ENCODE measurements at regions not wholly inside any gene's neighbourhood (a gene's known extent, or its start where the extent isn't known, plus 50 kb on each side); places are given as distances from the start of the nearest gene placed in this dataset.
A peak's percentile ranks its signal among the peaks of the same experiment; 100 is the strongest.

DNA sequence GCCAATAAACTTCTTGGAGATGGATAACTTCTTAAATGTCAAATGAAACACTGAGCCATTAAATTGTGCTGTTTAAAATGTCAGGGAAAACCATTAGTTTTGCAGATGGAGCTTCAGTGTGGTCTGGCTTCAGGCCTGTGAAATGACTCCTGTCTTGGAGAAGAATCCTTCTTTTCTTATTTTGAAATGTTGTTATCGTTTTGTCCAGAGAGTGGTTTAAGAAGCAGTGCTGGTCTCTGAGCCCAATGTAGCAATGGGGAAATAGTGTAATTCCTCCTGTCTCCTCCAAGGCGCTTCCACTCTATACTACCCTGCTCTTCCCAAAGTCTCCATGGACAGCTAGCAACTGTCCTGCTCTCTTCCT lies 177.6 kb downstream of the REEP3 start:
- no peak for FAIRE-seq
- Histone ChIP-seq H3K4me3 (ENCODE audit: low read depth, low read length) (no peak overlapping the region), H3K27me3 (ENCODE audit: control insufficient read depth, insufficient read depth, low read length) (no peaks in the 10 kb centered on the region), H3K36me3 (ENCODE audit: control insufficient read depth, insufficient read depth, low read length) (no peaks in the 10 kb centered on the region)
- DNase-seq (ENCODE audit: low read depth): no peak
- TF ChIP-seq, protein P1, sequence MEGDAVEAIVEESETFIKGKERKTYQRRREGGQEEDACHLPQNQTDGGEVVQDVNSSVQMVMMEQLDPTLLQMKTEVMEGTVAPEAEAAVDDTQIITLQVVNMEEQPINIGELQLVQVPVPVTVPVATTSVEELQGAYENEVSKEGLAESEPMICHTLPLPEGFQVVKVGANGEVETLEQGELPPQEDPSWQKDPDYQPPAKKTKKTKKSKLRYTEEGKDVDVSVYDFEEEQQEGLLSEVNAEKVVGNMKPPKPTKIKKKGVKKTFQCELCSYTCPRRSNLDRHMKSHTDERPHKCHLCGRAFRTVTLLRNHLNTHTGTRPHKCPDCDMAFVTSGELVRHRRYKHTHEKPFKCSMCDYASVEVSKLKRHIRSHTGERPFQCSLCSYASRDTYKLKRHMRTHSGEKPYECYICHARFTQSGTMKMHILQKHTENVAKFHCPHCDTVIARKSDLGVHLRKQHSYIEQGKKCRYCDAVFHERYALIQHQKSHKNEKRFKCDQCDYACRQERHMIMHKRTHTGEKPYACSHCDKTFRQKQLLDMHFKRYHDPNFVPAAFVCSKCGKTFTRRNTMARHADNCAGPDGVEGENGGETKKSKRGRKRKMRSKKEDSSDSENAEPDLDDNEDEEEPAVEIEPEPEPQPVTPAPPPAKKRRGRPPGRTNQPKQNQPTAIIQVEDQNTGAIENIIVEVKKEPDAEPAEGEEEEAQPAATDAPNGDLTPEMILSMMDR (IDR thresholded peaks at IDR 0.05; ENCODE audit: insufficient read depth, low read length, severe bottlenecking): no peak

DNA sequence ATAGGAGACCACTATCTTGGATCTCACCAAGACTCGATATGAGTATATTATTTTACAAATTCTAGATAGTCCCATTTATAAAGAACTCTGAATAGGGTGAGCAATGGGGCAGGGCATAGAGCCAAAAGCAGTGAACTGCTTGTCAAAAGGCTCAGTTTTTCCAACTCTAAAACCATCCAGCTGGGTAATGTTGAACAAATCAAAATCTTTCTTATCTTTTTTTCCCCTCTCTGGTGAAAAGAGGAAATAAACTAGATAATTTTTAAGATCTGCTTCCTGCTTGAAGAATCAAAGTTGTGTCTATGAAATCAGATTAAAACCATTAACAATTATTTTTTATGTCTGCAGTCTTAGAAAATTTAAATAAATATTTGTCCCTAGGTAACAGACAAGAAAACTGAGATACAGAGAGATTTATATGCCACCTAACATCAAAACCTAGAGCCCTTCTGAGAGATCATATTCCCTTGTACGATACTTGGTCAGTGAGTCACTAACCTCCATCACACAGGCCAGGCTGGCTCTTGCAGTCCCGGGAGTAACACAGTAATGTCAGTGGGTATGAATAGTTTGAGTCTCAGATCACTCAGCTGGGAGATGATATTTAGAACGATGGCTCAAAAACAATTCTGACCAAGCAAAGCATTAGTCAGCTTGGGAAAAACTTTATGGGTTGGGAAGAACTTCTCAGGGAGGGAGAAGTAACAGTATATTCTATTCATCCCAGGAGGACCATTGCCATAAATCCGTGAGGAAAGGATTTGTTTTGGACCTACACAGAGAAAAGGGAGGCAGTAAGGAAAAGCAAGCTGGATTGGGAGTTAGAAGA lies 178.8 kb downstream of the REEP3 start:
- TF ChIP-seq, protein P1 (IDR thresholded peaks at IDR 0.05; ENCODE audit: insufficient read depth, low read length, severe bottlenecking): no peak
- FAIRE-seq (peak; percentile 60), DNase-seq (ENCODE audit: low read depth) (peak; percentile 99)
- H3K27me3 ChIP-seq (ENCODE audit: control insufficient read depth, insufficient read depth, low read length): no peaks in the 10 kb centered on the region
- no peaks in the 10 kb centered on the region for H3K36me3 ChIP-seq (ENCODE audit: control insufficient read depth, insufficient read depth, low read length)
- no peak overlapping the region for H3K4me3 ChIP-seq (ENCODE audit: low read depth, low read length)

DNA sequence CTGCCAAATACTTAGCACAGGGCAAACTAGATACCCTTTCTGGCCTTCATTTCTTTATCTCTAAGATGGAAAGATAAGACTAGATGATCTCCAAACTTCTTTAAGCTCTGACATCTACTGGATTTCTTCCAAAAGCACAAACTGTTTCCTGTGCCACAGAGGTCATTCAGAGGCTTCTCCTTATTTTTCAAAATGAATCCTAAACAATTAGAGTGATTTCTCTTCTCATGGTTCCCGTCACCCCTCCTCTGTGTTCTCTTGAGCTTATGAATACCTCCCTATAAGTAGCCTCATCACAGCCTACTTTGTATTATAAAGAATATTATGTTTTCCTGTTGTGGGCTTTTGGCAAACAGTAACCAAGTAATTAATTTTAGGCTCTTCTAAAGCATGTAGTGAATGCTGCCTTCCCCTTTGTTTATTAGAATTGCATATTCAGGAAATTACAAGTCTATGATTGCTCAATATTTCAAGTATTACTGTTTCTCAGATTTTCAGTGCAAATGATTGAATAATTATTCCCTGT lies 179.5 kb downstream of the REEP3 start:
- TF ChIP-seq, protein P1 (IDR thresholded peaks at IDR 0.05; ENCODE audit: insufficient read depth, low read length, severe bottlenecking): no peak
- FAIRE-seq (no peak), DNase-seq (ENCODE audit: low read depth) (peak; percentile 71)
- H3K27me3 ChIP-seq (ENCODE audit: control insufficient read depth, insufficient read depth, low read length): no peaks in the 10 kb centered on the region
- no peak overlapping the region for H3K4me3 ChIP-seq (ENCODE audit: low read depth, low read length)
- H3K36me3 ChIP-seq (ENCODE audit: control insufficient read depth, insufficient read depth, low read length): no peaks in the 10 kb centered on the region

DNA sequence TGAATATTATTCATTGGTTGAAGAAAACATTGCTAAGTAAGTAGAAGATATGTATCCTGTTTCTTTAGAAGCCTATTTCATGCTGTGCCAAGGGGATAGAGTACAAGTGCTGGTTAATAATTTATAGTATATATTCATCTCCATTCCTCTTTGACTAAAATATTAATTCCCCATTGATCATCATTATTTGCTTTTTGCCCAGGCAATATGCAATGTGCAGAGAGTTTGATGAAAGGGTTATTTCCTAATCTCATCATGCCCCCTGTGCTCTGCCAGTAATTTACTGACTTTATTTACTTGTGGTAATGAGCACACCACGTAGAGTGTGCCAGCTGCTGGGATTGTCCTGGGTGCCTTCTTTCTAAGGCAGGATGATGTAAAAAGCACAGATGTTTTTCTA lies 180.9 kb downstream of the REEP3 start:
- FAIRE-seq (no peak), DNase-seq (ENCODE audit: low read depth) (no peak)
- Histone ChIP-seq H3K4me3 (ENCODE audit: low read depth, low read length) (no peak overlapping the region), H3K27me3 (ENCODE audit: control insufficient read depth, insufficient read depth, low read length) (no peaks in the 10 kb centered on the region), H3K36me3 (ENCODE audit: control insufficient read depth, insufficient read depth, low read length) (no peaks in the 10 kb centered on the region)
- TF ChIP-seq, protein P1 (IDR thresholded peaks at IDR 0.05; ENCODE audit: insufficient read depth, low read length, severe bottlenecking): no peak

DNA sequence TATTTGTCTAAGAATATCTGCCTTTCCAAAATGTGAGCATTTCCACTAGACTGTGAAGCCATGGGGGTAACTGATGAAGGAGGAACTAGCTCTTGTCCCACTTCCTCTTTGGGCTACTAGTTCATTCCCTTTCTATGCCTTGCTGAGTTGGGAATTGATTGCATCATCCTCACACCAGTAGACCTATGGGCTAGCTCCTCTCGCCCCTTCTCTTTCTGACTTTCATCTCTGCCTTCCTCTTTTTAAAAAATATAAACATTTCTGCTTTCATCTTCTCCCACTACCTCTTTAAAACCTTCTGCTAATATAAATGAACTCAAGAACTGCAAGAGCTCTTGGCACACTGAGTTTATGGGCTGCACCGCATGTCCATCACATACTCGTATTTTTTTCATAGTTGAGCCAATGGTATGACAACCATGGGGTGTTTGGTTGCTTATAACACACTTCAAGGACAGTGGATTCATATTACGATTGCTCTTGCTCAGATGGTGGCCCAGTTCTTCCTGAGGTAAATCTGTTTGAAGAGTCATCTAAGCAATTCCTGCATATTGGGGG lies 182.0 kb downstream of the REEP3 start:
- TF ChIP-seq, protein P1 (IDR thresholded peaks at IDR 0.05; ENCODE audit: insufficient read depth, low read length, severe bottlenecking): no peak
- Histone ChIP-seq H3K27me3 (ENCODE audit: control insufficient read depth, insufficient read depth, low read length) (no peaks in the 10 kb centered on the region), H3K4me3 (ENCODE audit: low read depth, low read length) (no peak overlapping the region), H3K36me3 (ENCODE audit: control insufficient read depth, insufficient read depth, low read length) (no peaks in the 10 kb centered on the region)
- DNase-seq (ENCODE audit: low read depth) (peak; percentile 39), FAIRE-seq (no peak)

Measured in bronchial epithelial cell (primary cell).